Neural cell (in vitro differentiated cells): ENCODE measurements at regions not wholly inside any gene's neighbourhood (a gene's known extent, or its start where the extent isn't known, plus 50 kb on each side); places are given as distances from the start of the nearest gene placed in this dataset.

Source experiments
- H2AFZ ChIP-seq: fragments of 200-600, 300-800 bp; sonication (generic), shearing (Covaris generic); 2 replicates; pipeline ENCODE4 v1.6.0; 2014; ENCODE audit warnings: low read depth, mild to moderate bottlenecking, antibody characterized with exemption, low read length, moderate library complexity
- H3F3A ChIP-seq: fragments of 200-600 bp; shearing (Covaris generic); 2 replicates; pipeline ENCODE4 v1.6.1; 2016; ENCODE audit warnings: mild to moderate bottlenecking, moderate library complexity, mixed read lengths, antibody characterized with exemption, low read length; ENCODE audit not compliant: insufficient read depth, poor library complexity, severe bottlenecking
- H3K27ac ChIP-seq: fragments of 200-600, 300-800 bp; sonication (generic), shearing (Covaris generic); 2 replicates; pipeline ENCODE4 v1.5.1; 2014; ENCODE audit warnings: mild to moderate bottlenecking, low read length, moderate library complexity
- H3K27me3 ChIP-seq: fragments of 300-800, 200-600 bp; sonication (generic), shearing (Covaris generic); 2 replicates; pipeline ENCODE4 v1.6.0; 2014; ENCODE audit warnings: mild to moderate bottlenecking, low read depth, low read length, moderate library complexity; ENCODE audit not compliant: insufficient read depth
- H3K36me3 ChIP-seq: fragments of 300-800, 200-600 bp; sonication (generic), shearing (Covaris generic); 2 replicates; pipeline ENCODE4 v1.5.1; 2014; ENCODE audit warnings: mild to moderate bottlenecking, antibody characterized with exemption, low read length, moderate library complexity; ENCODE audit not compliant: insufficient read depth
- H3K4me2 ChIP-seq: fragments of 300-800, 200-600 bp; sonication (generic), shearing (Covaris generic); 2 replicates; pipeline ENCODE4 v1.6.0; 2014; ENCODE audit warnings: mild to moderate bottlenecking, low read length
- H3K4me3 ChIP-seq: fragments of 300-800, 200-600 bp; sonication (generic), shearing (Covaris generic); 2 replicates; pipeline ENCODE4 v1.5.1; 2014; ENCODE audit warnings: mild to moderate bottlenecking, low read length, moderate library complexity
- H3K79me2 ChIP-seq: fragments of 200-600 bp; shearing (Covaris generic); replicated peaks from 2 replicates; pipeline ENCODE4 v1.6.0; 2014; ENCODE audit warnings: mild to moderate bottlenecking, low read length, moderate library complexity; ENCODE audit not compliant: insufficient read depth
- H3K9ac ChIP-seq: fragments of 300-800, 200-600 bp; sonication (generic), shearing (Covaris generic); 2 replicates; pipeline ENCODE4 v1.6.1; 2016; ENCODE audit warnings: mild to moderate bottlenecking, low read length, mixed read lengths
- H3K9me2 ChIP-seq: fragments of 200-600 bp; shearing (Covaris generic); 2 replicates; pipeline ENCODE4 v1.6.1; 2016; ENCODE audit warnings: mild to moderate bottlenecking, low read length, mixed read lengths; ENCODE audit not compliant: insufficient read depth
- H3K9me3 ChIP-seq: fragments of 200-600, 300-800 bp; sonication (generic), shearing (Covaris generic); 2 replicates; pipeline ENCODE4 v1.6.1; 2016; ENCODE audit warnings: mild to moderate bottlenecking, mixed run types, low read length, moderate library complexity, mixed read lengths
- H4K20me1 ChIP-seq: fragments of 200-600 bp; shearing (Covaris generic); 2 replicates; pipeline ENCODE4 v1.6.1; 2016; ENCODE audit warnings: mild to moderate bottlenecking, mixed run types; ENCODE audit not compliant: insufficient read depth
- EP300 ChIP-seq: fragments of 450-650 bp; conservative IDR thresholded peaks from 2 replicates; pipeline ENCODE4 v1.6.1; 2014; ENCODE audit warnings: antibody characterized with exemption, mild to moderate bottlenecking, moderate library complexity; ENCODE audit not compliant: poor library complexity, severe bottlenecking
- EZH2 ChIP-seq: fragments of 200-600, 300-800 bp; shearing (Covaris generic), sonication (generic); IDR thresholded peaks from 2 replicates; pipeline ENCODE4 v1.6.1; 2014; ENCODE audit warnings: antibody characterized with exemption, low read length, borderline replicate concordance, mild to moderate bottlenecking; ENCODE audit not compliant: insufficient read depth, poor library complexity, severe bottlenecking
- MXI1 ChIP-seq: fragments of 450-650 bp; conservative IDR thresholded peaks from 2 replicates; pipeline ENCODE4 v1.6.1; 2014; ENCODE audit warnings: antibody characterized with exemption, mild to moderate bottlenecking; ENCODE audit not compliant: poor library complexity, severe bottlenecking
- POLR2AphosphoS5 ChIP-seq: IDR thresholded peaks from 2 replicates; pipeline ENCODE4 v1.6.1; 2012
- RAD21 ChIP-seq: fragments of 450-650 bp; conservative IDR thresholded peaks from 2 replicates; pipeline ENCODE4 v1.6.1; 2014; ENCODE audit warnings: antibody characterized with exemption, mild to moderate bottlenecking, moderate library complexity
- REST ChIP-seq: IDR thresholded peaks from 2 replicates; pipeline ENCODE4 v1.6.1; 2012; ENCODE audit warnings: borderline replicate concordance
- SMC3 ChIP-seq: fragments of 450-650 bp; conservative IDR thresholded peaks from 2 replicates; pipeline ENCODE4 v1.6.1; 2014; ENCODE audit warnings: antibody characterized with exemption, mild to moderate bottlenecking, moderate library complexity; ENCODE audit not compliant: poor library complexity
- TAF1 ChIP-seq: IDR thresholded peaks from 2 replicates; pipeline ENCODE4 v1.6.1; 2012; ENCODE audit warnings: low read depth
- TF ChIP-seq, protein P1 (sequence below): fragments of 450-650 bp; IDR thresholded peaks from 2 replicates; pipeline ENCODE4 v1.5.1; 2014; ENCODE audit warnings: antibody characterized with exemption, mild to moderate bottlenecking, moderate library complexity; ENCODE audit not compliant: poor library complexity, severe bottlenecking

GRCh38 chr10:2121315-2121714 lies 384.0 kb upstream of the ADARB2 start:
- no peaks in the 10 kb centered on the region for H3K9me3 ChIP-seq
- no peak overlapping the region for H3K4me3 ChIP-seq
- H3K27ac ChIP-seq = no peak overlapping the region
- H3K27me3 ChIP-seq = no peaks in the 10 kb centered on the region
- H3K79me2 ChIP-seq = no peaks in the 10 kb centered on the region
- H3F3A ChIP-seq = no peaks in the 10 kb centered on the region
- no peaks in the 10 kb centered on the region for H3K9me2 ChIP-seq
- H3K9ac ChIP-seq = no peak overlapping the region
- H3K4me2 ChIP-seq = no peak overlapping the region
- no peak overlapping the region for H2AFZ ChIP-seq
- no peaks in the 10 kb centered on the region for H4K20me1 ChIP-seq
- H3K36me3 ChIP-seq = no peaks in the 10 kb centered on the region
- TF ChIP-seq EZH2 (no peak), SMC3 (no peak), POLR2AphosphoS5 (no peak), TAF1 (no peak), MXI1 (no peak), RAD21 (no peak), REST (no peak), EP300 (no peak)
- TF ChIP-seq, protein P1, sequence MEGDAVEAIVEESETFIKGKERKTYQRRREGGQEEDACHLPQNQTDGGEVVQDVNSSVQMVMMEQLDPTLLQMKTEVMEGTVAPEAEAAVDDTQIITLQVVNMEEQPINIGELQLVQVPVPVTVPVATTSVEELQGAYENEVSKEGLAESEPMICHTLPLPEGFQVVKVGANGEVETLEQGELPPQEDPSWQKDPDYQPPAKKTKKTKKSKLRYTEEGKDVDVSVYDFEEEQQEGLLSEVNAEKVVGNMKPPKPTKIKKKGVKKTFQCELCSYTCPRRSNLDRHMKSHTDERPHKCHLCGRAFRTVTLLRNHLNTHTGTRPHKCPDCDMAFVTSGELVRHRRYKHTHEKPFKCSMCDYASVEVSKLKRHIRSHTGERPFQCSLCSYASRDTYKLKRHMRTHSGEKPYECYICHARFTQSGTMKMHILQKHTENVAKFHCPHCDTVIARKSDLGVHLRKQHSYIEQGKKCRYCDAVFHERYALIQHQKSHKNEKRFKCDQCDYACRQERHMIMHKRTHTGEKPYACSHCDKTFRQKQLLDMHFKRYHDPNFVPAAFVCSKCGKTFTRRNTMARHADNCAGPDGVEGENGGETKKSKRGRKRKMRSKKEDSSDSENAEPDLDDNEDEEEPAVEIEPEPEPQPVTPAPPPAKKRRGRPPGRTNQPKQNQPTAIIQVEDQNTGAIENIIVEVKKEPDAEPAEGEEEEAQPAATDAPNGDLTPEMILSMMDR = no peak

GRCh38 chr10:2120746-2121145 lies 383.4 kb upstream of the ADARB2 start:
- Histone ChIP-seq H4K20me1 (no peaks in the 10 kb centered on the region), H3K36me3 (no peaks in the 10 kb centered on the region), H3F3A (no peaks in the 10 kb centered on the region), H3K9me2 (no peaks in the 10 kb centered on the region), H3K27me3 (no peaks in the 10 kb centered on the region), H3K79me2 (no peaks in the 10 kb centered on the region), H3K4me3 (no peak overlapping the region), H3K27ac (no peak overlapping the region), H3K9ac (no peak overlapping the region), H2AFZ (no peak overlapping the region), H3K9me3 (no peaks in the 10 kb centered on the region), H3K4me2 (no peak overlapping the region)
- TF ChIP-seq TAF1 (no peak), EZH2 (no peak), RAD21 (no peak), MXI1 (no peak), SMC3 (no peak), EP300 (no peak)
- TF ChIP-seq, protein P1 = no peak
